ENCODE measurements at regions not wholly inside any gene's neighbourhood (a gene's known extent, or its start where the extent isn't known, plus 50 kb on each side); places are given as distances from the start of the nearest gene placed in this dataset.

DNA sequence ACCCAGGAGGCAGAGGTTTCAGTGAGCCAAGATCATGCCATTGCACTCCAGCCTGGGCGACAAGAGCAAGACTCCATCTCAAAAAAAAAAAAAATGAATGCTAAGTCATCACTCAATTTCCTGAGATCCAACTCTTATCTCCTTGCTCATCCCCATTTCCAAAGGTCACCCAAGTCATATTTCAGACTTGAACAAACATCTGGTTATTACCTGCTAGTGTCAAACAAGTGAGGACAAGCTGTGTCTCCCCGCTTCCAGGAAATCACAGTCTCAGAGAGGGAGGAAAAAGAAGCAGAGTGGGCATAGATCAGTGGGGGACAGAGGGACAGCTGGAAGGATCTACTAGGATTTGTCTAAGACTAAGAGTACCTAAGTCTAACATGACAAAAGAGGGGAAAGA lies 147.5 kb upstream of the FUNDC1 start:
- no peak overlapping the region for H3K27ac ChIP-seq (ENCODE audit: low read length in 2 of 2)
- no peaks in the 10 kb centered on the region for H3K9me3 Mint-ChIP-seq (ENCODE audit: insufficient read depth)
- H3K4me3 ChIP-seq (ENCODE audit: control extremely low read depth in 1 of 5, extremely low read depth in 1 of 5, insufficient read depth in 1 of 5, low read depth in 2 of 5, low read length in 4 of 5), result no peak overlapping the region
- H3K9me3 ChIP-seq (ENCODE audit: control extremely low read depth in 1 of 3, control insufficient read depth in 2 of 3, insufficient read depth in 1 of 3, low read length in 2 of 3), result no peaks in the 10 kb centered on the region
- no peak overlapping the region for H3K4me3 Mint-ChIP-seq
- intact Hi-C loops (cut with micrococcal nuclease), result no loop called here
- H4K20me1 ChIP-seq (ENCODE audit: control insufficient read depth, insufficient read depth, low read length, poor library complexity, severe bottlenecking), result no peaks in the 10 kb centered on the region
- no peaks in the 10 kb centered on the region for H3K36me3 ChIP-seq (replicated peaks in 1 of 2; ENCODE audit: control extremely low read depth in 1 of 2, control insufficient read depth in 1 of 2, extremely low read depth in 1 of 2, insufficient read depth in 2 of 2, low read length in 1 of 2)
- H3K27ac Mint-ChIP-seq, result no peak overlapping the region
- no peak overlapping the region for H2AFZ ChIP-seq (ENCODE audit: insufficient read depth, low read depth, low read length, poor library complexity, severe bottlenecking)
- 100% methylated on average over 1 of the region's 2 CpGs for WGBS (ENCODE audit: insufficient coverage)
- ChIA-PET CTCF (no interaction called here), POLR2A (no interaction called here)
- H3K4me1 ChIP-seq (ENCODE audit: control insufficient read depth in 2 of 2, insufficient read depth in 2 of 2, low read length in 2 of 2), result no peaks in the 10 kb centered on the region
- no peak overlapping the region for H3K4me2 ChIP-seq (replicated peaks; ENCODE audit: low read depth, low read length, poor library complexity, severe bottlenecking)
- DNase-seq (no peak), ATAC-seq (ENCODE audit: low read depth) (no peak)
- TF ChIP-seq, protein P1, sequence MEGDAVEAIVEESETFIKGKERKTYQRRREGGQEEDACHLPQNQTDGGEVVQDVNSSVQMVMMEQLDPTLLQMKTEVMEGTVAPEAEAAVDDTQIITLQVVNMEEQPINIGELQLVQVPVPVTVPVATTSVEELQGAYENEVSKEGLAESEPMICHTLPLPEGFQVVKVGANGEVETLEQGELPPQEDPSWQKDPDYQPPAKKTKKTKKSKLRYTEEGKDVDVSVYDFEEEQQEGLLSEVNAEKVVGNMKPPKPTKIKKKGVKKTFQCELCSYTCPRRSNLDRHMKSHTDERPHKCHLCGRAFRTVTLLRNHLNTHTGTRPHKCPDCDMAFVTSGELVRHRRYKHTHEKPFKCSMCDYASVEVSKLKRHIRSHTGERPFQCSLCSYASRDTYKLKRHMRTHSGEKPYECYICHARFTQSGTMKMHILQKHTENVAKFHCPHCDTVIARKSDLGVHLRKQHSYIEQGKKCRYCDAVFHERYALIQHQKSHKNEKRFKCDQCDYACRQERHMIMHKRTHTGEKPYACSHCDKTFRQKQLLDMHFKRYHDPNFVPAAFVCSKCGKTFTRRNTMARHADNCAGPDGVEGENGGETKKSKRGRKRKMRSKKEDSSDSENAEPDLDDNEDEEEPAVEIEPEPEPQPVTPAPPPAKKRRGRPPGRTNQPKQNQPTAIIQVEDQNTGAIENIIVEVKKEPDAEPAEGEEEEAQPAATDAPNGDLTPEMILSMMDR (IDR thresholded peaks at IDR 0.05), result no peak
- no peak for TF ChIP-seq EZH2 (IDR thresholded peaks at IDR 0.05; ENCODE audit: borderline replicate concordance, insufficient read depth, low read depth, low read length, poor library complexity, severe bottlenecking)
- no peak overlapping the region for H3K9ac ChIP-seq (ENCODE audit: low read length)
- H3K27me3 Mint-ChIP-seq, result no peaks in the 10 kb centered on the region
- H3K4me1 Mint-ChIP-seq, result no peaks in the 10 kb centered on the region
- no peaks in the 10 kb centered on the region for H3K79me2 ChIP-seq (ENCODE audit: control insufficient read depth, insufficient read depth, low read length)
- H3K27me3 ChIP-seq (replicated peaks in 1 of 4; ENCODE audit: control extremely low read depth in 1 of 4, control insufficient read depth in 3 of 4, insufficient read depth in 4 of 4, low read length in 3 of 4), result no peaks in the 10 kb centered on the region

DNA sequence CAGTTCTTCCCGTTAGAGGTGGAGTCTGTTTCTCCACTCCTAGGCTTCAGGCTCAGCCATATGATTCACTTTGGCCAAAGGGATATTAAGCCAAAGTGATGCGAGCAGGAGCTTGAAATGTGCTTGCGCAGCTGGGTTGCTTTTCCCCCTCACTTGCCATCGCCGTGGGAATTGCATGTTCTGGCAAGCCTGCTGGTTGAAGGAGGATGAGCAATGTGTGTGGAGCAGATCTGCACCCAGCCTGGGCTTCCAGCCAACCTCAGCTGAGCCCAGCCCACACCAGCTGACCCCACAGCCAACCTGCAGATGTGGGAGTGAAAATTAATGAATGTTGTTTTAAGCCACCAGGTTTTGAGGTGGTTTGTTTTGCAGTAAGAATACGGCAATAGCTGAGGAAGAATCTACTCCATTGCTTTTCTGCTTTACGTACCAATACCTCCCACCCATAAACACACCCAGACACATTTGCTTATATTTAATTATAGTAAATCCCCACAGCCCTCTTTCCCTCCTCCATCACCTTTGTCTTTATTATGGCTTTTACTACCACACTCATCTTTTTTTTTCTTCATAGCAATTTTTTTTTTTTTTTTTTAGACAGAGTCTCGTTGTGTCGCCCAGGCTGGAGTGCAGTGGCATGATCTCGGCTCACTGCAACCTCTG lies 132.8 kb upstream of the FUNDC1 start:
- DNase-seq (no peak), ATAC-seq (ENCODE audit: low read depth) (no peak)
- Mint-ChIP-seq H3K27me3 (no peaks in the 10 kb centered on the region), H3K27ac (no peak overlapping the region), H3K9me3 (ENCODE audit: insufficient read depth) (no peaks in the 10 kb centered on the region), H3K4me3 (no peak overlapping the region), H3K4me1 (no peaks in the 10 kb centered on the region)
- H3K79me2 ChIP-seq (ENCODE audit: control insufficient read depth, insufficient read depth, low read length), result no peaks in the 10 kb centered on the region
- intact Hi-C loops (cut with micrococcal nuclease), result no loop called here
- no peak for TF ChIP-seq EZH2 (IDR thresholded peaks at IDR 0.05; ENCODE audit: borderline replicate concordance, insufficient read depth, low read depth, low read length, poor library complexity, severe bottlenecking)
- TF ChIP-seq, protein P1 (IDR thresholded peaks at IDR 0.05), result no peak
- no peak overlapping the region for H3K9ac ChIP-seq (ENCODE audit: low read length)
- no peaks in the 10 kb centered on the region for H3K36me3 ChIP-seq (replicated peaks in 1 of 2; ENCODE audit: control extremely low read depth in 1 of 2, control insufficient read depth in 1 of 2, extremely low read depth in 1 of 2, insufficient read depth in 2 of 2, low read length in 1 of 2)
- no peaks in the 10 kb centered on the region for H4K20me1 ChIP-seq (ENCODE audit: control insufficient read depth, insufficient read depth, low read length, poor library complexity, severe bottlenecking)
- no peak overlapping the region for H2AFZ ChIP-seq (ENCODE audit: insufficient read depth, low read depth, low read length, poor library complexity, severe bottlenecking)
- WGBS (ENCODE audit: insufficient coverage), result 90% methylated on average over 2 of the region's 10 CpGs
- no peak overlapping the region for H3K4me2 ChIP-seq (replicated peaks; ENCODE audit: low read depth, low read length, poor library complexity, severe bottlenecking)
- no peak overlapping the region for H3K27ac ChIP-seq (ENCODE audit: low read length in 2 of 2)
- no peak overlapping the region for H3K4me3 ChIP-seq (ENCODE audit: control extremely low read depth in 1 of 5, extremely low read depth in 1 of 5, insufficient read depth in 1 of 5, low read depth in 2 of 5, low read length in 4 of 5)
- no peaks in the 10 kb centered on the region for H3K4me1 ChIP-seq (ENCODE audit: control insufficient read depth in 2 of 2, insufficient read depth in 2 of 2, low read length in 2 of 2)
- POLR2A ChIA-PET, result no interaction called here
- CTCF ChIA-PET, result interaction anchor here (0.7 kb wide), 1 partner anchor 822 kb away, joined by 4 read pairs; no protein-coding TSS in a partner anchor
- no peaks in the 10 kb centered on the region for H3K9me3 ChIP-seq (ENCODE audit: control extremely low read depth in 1 of 3, control insufficient read depth in 2 of 3, insufficient read depth in 1 of 3, low read length in 2 of 3)
- no peaks in the 10 kb centered on the region for H3K27me3 ChIP-seq (replicated peaks in 1 of 4; ENCODE audit: control extremely low read depth in 1 of 4, control insufficient read depth in 3 of 4, insufficient read depth in 4 of 4, low read length in 3 of 4)
